K562 (cell line): ENCODE measurements at regions not wholly inside any gene's neighbourhood (a gene's known extent, or its start where the extent isn't known, plus 50 kb on each side); places are given as distances from the start of the nearest gene placed in this dataset.

Experiments used
- ATF3 ChIP-seq, 2 experiments: fragments of 450-650 bp in 1 of 2; sonication (generic) in 1 of 2; formaldehyde crosslinking in 1 of 2; IDR thresholded peaks in 1 of 2; conservative IDR thresholded peaks in 1 of 2; 2 replicates each; pipeline versions ENCODE4 v1.6.1 to v1.8.1; 2016 to 2023; ENCODE audit warnings: mild to moderate bottlenecking in 2 of 2, moderate library complexity in 2 of 2, inconsistent platforms in 1 of 2, missing genetic modification reagents in 1 of 2
- ATF6 ChIP-seq: sonication (generic); formaldehyde crosslinking; IDR thresholded peaks from 2 replicates; pipeline ENCODE4 v1.4.0; 2020; ENCODE audit warnings: mild to moderate bottlenecking, missing genetic modification reagents
- BRD9 ChIP-seq: fragments of 450-650 bp; IDR thresholded peaks from 2 replicates; pipeline ENCODE4 v1.6.1; 2018; ENCODE audit warnings: low read depth; ENCODE audit not compliant: partially characterized antibody
- CAMTA2 ChIP-seq: fragments of 250-450 bp; sonication (Bioruptor Pico); conservative IDR thresholded peaks from 2 replicates; pipeline ENCODE4 v1.5.1; 2022
- CBX3 ChIP-seq, 2 experiments: IDR thresholded peaks; 1 replicate in 1 of 2; 2 replicates in 1 of 2; pipeline ENCODE4 v1.6.1; 2012; ENCODE audit warnings: inconsistent platforms in 2 of 2, low read length in 2 of 2, borderline replicate concordance in 1 of 2, control low read depth in 1 of 2
- KLF6 ChIP-seq: fragments of 250-450 bp; sonication (Bioruptor Pico); IDR thresholded peaks from 2 replicates; pipeline ENCODE4 v1.4.0; 2020; ENCODE audit warnings: mild to moderate bottlenecking, moderate library complexity, borderline replicate concordance
- NFXL1 ChIP-seq: fragments of 450-650 bp; formaldehyde crosslinking; IDR thresholded peaks from 2 replicates; pipeline ENCODE4 v1.4.0; 2021; ENCODE audit warnings: mild to moderate bottlenecking
- NR4A1 ChIP-seq, 2 experiments: fragments of 250-450 bp in 1 of 2; fragments of 450-650 bp in 1 of 2; sonication (Bioruptor Pico) in 1 of 2; IDR thresholded peaks; 2 replicates each; pipeline versions ENCODE4 v1.4.0 to v1.6.1; 2016 to 2020; ENCODE audit warnings: mild to moderate bottlenecking in 2 of 2, missing compliant biosample characterization in 1 of 2, missing genetic modification characterization in 1 of 2, moderate library complexity in 1 of 2
- OTX1 ChIP-seq: fragments of 450-650 bp; formaldehyde crosslinking; IDR thresholded peaks from 2 replicates; pipeline ENCODE4 v1.4.0; 2022; ENCODE audit warnings: mild to moderate bottlenecking
- PYGO2 ChIP-seq: fragments of 450-650 bp; IDR thresholded peaks from 2 replicates; pipeline ENCODE4 v1.6.1; 2016; ENCODE audit warnings: mild to moderate bottlenecking, missing genetic modification characterization, moderate library complexity, missing compliant biosample characterization
- RUNX1 ChIP-seq: sonication (generic); IDR thresholded peaks from 2 replicates; pipeline ENCODE4 v1.6.1; 2016; ENCODE audit warnings: antibody characterized with exemption, low read depth
- SETDB1 ChIP-seq: IDR thresholded peaks from one replicate; pipeline ENCODE4 v1.6.1; 2012; ENCODE audit warnings: low read length, control low read depth, inconsistent platforms
- TARDBP ChIP-seq: fragments of 450-650 bp; IDR thresholded peaks from 2 replicates; pipeline ENCODE4 v1.6.1; 2016
- YY1 ChIP-seq, 3 experiments: IDR thresholded peaks; 2 replicates each; pipeline ENCODE4 v1.6.1; 2011; ENCODE audit warnings: low read length in 2 of 3, mild to moderate bottlenecking in 2 of 3, moderate library complexity in 2 of 3, borderline replicate concordance in 1 of 3, control low read depth in 1 of 3, low read depth in 1 of 3; ENCODE audit not compliant: insufficient read depth in 3 of 3, insufficient replicate concordance in 2 of 3, control insufficient read depth in 1 of 3, insufficient read length in 1 of 3; ENCODE audit errors: extremely low read depth in 1 of 3
- ZC3H8 ChIP-seq: fragments of 450-650 bp; IDR thresholded peaks from 2 replicates; pipeline ENCODE4 v1.6.1; 2017
- ZNF217 ChIP-seq: sonication (generic); formaldehyde crosslinking; IDR thresholded peaks from 2 replicates; pipeline ENCODE4 v1.8.0; 2022; ENCODE audit warnings: mild to moderate bottlenecking, missing genetic modification reagents
- ZNF23 ChIP-seq: fragments of 250-450 bp; sonication (Bioruptor Pico); IDR thresholded peaks from 2 replicates; pipeline ENCODE4 v1.4.0; 2020; ENCODE audit warnings: mild to moderate bottlenecking
- ZNF717 ChIP-seq: fragments of 250-450 bp; sonication (Bioruptor Pico); IDR thresholded peaks from 2 replicates; pipeline ENCODE4 v1.5.0; 2021
- TF ChIP-seq, protein P1 (sequence below): IDR thresholded peaks from 3 replicates; pipeline ENCODE4 v1.6.1; 2011; ENCODE audit warnings: borderline replicate concordance, mild to moderate bottlenecking, moderate library complexity; ENCODE audit not compliant: insufficient read length; ENCODE audit errors: extremely low read depth
- TF ChIP-seq, protein P2 (sequence below): fragments of 200-800 bp; sonication (Bioruptor generic); IDR thresholded peaks from 2 replicates; pipeline ENCODE4 v1.6.1; 2017; ENCODE audit warnings: missing genetic modification characterization, missing compliant biosample characterization

DNA sequence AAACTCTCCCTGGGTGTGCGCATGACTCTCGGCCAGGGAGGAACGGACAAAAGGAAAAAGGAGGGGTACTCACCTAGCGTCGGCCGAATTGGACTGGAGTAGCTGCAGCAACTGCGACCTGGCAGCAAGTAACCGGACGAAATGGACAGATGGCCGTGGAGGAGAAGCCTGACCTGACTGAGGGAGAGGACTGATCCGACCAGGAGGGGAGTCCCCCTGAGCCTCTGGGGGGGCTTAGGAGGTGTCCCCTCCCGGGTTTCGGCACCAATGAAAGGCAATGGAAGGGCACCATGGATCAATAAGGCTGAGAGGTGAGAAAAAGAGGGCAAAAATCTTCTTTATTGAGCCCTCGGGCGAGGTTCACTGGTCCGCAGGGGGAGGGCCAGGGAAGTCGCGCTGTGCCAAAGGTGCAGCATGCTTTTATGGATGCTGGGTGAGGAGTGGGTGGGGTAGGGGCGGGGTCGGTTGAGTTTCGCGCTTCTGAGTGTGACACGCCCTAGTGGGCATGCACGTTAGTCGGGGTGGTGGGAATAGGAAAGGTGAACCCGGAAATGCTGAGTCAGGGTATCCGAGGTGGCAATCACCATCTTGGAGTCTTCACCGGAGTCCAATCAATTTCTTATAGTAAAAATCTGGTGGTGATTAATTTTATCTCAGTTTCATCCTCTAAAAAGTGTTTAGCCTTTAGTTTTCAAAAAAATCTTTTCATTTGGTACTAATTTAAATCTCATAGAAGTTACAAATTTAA is 638.5 kb upstream of the DPP6 start (continued):
- TF ChIP-seq OTX1 (peak; percentile 92), NR4A1 (CRISPR knock-in tag; IDR thresholded peaks at IDR 0.05) (no peak), NR4A1 (tag; IDR thresholded peaks at IDR 0.05) (no peak), ZNF23 (CRISPR knock-in tag) (no peak), CBX3 (IDR thresholded peaks at IDR 0.05; ENCODE audit: borderline replicate concordance in 1 of 2, low read length in 2 of 2) (no peak; a peak in 1 of 3 replicates), RUNX1 (no peak), NFXL1 (0 out of 2 replicates have a peak, but pooled peaks have one; percentile 46), YY1 (IDR thresholded peaks at IDR 0.05; ENCODE audit: borderline replicate concordance in 1 of 3, control insufficient read depth in 1 of 3, extremely low read depth in 1 of 3, insufficient read depth in 3 of 3, insufficient read length in 1 of 3, insufficient replicate concordance in 2 of 3, low read depth in 1 of 3, low read length in 2 of 3) (peak; percentile 58 to 91 (median 83)), SETDB1 (no peak), CAMTA2 (CRISPR knock-in tag) (no peak), ATF3 (IDR thresholded peaks at IDR 0.05) (no peak), ATF3 (CRISPR knock-in tag; conservative IDR thresholded peaks at IDR 0.05) (no peak), BRD9 (peak; percentile 43), PYGO2 (tag) (no peak), ZNF217 (no peak), ZC3H8 (no peak), ATF6 (no peak), KLF6 (CRISPR knock-in tag) (no peak), ZNF717 (CRISPR knock-in tag) (no peak), TARDBP (no peak)
- TF ChIP-seq, protein P1, sequence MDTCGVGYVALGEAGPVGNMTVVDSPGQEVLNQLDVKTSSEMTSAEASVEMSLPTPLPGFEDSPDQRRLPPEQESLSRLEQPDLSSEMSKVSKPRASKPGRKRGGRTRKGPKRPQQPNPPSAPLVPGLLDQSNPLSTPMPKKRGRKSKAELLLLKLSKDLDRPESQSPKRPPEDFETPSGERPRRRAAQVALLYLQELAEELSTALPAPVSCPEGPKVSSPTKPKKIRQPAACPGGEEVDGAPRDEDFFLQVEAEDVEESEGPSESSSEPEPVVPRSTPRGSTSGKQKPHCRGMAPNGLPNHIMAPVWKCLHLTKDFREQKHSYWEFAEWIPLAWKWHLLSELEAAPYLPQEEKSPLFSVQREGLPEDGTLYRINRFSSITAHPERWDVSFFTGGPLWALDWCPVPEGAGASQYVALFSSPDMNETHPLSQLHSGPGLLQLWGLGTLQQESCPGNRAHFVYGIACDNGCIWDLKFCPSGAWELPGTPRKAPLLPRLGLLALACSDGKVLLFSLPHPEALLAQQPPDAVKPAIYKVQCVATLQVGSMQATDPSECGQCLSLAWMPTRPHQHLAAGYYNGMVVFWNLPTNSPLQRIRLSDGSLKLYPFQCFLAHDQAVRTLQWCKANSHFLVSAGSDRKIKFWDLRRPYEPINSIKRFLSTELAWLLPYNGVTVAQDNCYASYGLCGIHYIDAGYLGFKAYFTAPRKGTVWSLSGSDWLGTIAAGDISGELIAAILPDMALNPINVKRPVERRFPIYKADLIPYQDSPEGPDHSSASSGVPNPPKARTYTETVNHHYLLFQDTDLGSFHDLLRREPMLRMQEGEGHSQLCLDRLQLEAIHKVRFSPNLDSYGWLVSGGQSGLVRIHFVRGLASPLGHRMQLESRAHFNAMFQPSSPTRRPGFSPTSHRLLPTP = no peak
- TF ChIP-seq, protein P2, sequence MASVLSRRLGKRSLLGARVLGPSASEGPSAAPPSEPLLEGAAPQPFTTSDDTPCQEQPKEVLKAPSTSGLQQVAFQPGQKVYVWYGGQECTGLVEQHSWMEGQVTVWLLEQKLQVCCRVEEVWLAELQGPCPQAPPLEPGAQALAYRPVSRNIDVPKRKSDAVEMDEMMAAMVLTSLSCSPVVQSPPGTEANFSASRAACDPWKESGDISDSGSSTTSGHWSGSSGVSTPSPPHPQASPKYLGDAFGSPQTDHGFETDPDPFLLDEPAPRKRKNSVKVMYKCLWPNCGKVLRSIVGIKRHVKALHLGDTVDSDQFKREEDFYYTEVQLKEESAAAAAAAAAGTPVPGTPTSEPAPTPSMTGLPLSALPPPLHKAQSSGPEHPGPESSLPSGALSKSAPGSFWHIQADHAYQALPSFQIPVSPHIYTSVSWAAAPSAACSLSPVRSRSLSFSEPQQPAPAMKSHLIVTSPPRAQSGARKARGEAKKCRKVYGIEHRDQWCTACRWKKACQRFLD (CRISPR knock-in tag) = peak; percentile 42; the same call in 1 of the 2 replicates
